GM12878 (cell line): ENCODE measurements at regions not wholly inside any gene's neighbourhood (a gene's known extent, or its start where the extent isn't known, plus 50 kb on each side); places are given as distances from the start of the nearest gene placed in this dataset.
"Not testable (repeated sequence)": the region's sequence is repeated elsewhere in the genome, so short reads cannot be mapped to it uniquely, and the experiment has no call there.

Source experiments
- CEBPB ChIP-seq, 2 experiments: fragments of 150-350 bp in 1 of 2; IDR thresholded peaks; 2 replicates each; pipeline ENCODE4 v1.6.1; 2012 to 2014; ENCODE audit warnings: low read depth in 2 of 2, low read length in 2 of 2, borderline replicate concordance in 1 of 2, inconsistent platforms in 1 of 2
- CTCF ChIP-seq, 3 experiments: IDR thresholded peaks in 2 of 3; conservative IDR thresholded peaks in 1 of 3; 2 replicates each; pipeline ENCODE4 v1.5.1; 2011; ENCODE audit warnings: low read depth in 3 of 3, low read length in 3 of 3, mild to moderate bottlenecking in 3 of 3, control low read depth in 2 of 3, moderate library complexity in 2 of 3, inconsistent platforms in 1 of 3, mixed read lengths in 1 of 3; ENCODE audit not compliant: control insufficient read depth in 2 of 3, insufficient read depth in 1 of 3; ENCODE audit errors: extremely low read depth in 1 of 3
- EZH2 ChIP-seq: IDR thresholded peaks from 2 replicates; pipeline ENCODE4 v1.6.1; 2012; ENCODE audit warnings: low read depth, mild to moderate bottlenecking, control low read depth, inconsistent platforms, low read length, borderline replicate concordance; ENCODE audit not compliant: control insufficient read depth
- GABPA ChIP-seq: IDR thresholded peaks from 2 replicates; pipeline ENCODE4 v1.6.1; 2014; ENCODE audit warnings: antibody characterized with exemption, low read depth, mild to moderate bottlenecking, inconsistent platforms
- MYB ChIP-seq: fragments of 150-350 bp; IDR thresholded peaks from 2 replicates; pipeline ENCODE4 v1.6.1; 2014; ENCODE audit warnings: mild to moderate bottlenecking, low read depth, low read length, borderline replicate concordance
- PAX5 ChIP-seq: IDR thresholded peaks from 2 replicates; pipeline ENCODE4 v1.6.1; 2011; ENCODE audit warnings: low read depth, low read length, borderline replicate concordance
- POLR2A ChIP-seq: IDR thresholded peaks from 2 replicates; pipeline ENCODE4 v1.6.1; 2011; ENCODE audit warnings: low read depth, mild to moderate bottlenecking, low read length
- SIX5 ChIP-seq: IDR thresholded peaks from 2 replicates; pipeline ENCODE4 v1.6.1; 2011; ENCODE audit warnings: mild to moderate bottlenecking, low read depth, low read length, moderate library complexity; ENCODE audit not compliant: severe bottlenecking
- TAF1 ChIP-seq: IDR thresholded peaks from 2 replicates; pipeline ENCODE4 v1.6.1; 2011; ENCODE audit warnings: mild to moderate bottlenecking, low read depth, low read length, borderline replicate concordance
- TCF7 ChIP-seq: IDR thresholded peaks from 2 replicates; pipeline ENCODE4 v1.6.1; 2014; ENCODE audit warnings: antibody characterized with exemption, borderline replicate concordance

DNA sequence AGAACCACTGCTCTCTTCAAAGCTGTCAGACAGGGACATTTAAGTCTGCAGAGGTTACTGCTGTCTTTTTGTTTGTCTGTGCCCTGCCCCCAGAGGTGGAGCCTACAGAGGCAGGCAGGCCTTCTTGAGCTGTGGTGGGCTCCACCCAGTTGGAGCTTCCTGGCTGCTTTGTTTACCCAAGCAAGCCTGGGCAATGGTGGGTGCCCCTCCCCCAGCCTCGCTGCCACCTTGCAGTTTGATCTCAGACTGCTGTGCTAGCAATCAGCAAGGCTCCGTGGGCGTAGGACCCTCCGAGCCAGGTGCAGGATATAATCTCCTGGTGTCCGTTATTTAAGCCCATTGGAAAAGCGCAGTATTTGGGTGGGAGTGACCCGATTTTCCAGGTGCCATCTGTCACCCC is 179.5 kb upstream of the PROX1 start:
- not testable (repeated sequence) for TF ChIP-seq CTCF (IDR thresholded peaks at IDR 0.05 in 2 of 3, conservative IDR thresholded peaks at IDR 0.05 in 1 of 3; ENCODE audit: control insufficient read depth in 2 of 3, extremely low read depth in 1 of 3, insufficient read depth in 1 of 3, low read depth in 3 of 3, low read length in 3 of 3); MYB; POLR2A; CEBPB (IDR thresholded peaks at IDR 0.05; ENCODE audit: borderline replicate concordance in 1 of 2, low read depth in 2 of 2, low read length in 2 of 2); PAX5; TAF1; EZH2; SIX5; TCF7; GABPA
